Hindlimb muscle (tissue), 1 donor: ENCODE measurements at regions not wholly inside any gene's neighbourhood (a gene's known extent, or its start where the extent isn't known, plus 50 kb on each side); places are given as distances from the start of the nearest gene placed in this dataset.

Experiments
- DNase-seq: peaks from one replicate; pipeline ENCODE4 v3.0.0-alpha.2; 2013

DNA sequence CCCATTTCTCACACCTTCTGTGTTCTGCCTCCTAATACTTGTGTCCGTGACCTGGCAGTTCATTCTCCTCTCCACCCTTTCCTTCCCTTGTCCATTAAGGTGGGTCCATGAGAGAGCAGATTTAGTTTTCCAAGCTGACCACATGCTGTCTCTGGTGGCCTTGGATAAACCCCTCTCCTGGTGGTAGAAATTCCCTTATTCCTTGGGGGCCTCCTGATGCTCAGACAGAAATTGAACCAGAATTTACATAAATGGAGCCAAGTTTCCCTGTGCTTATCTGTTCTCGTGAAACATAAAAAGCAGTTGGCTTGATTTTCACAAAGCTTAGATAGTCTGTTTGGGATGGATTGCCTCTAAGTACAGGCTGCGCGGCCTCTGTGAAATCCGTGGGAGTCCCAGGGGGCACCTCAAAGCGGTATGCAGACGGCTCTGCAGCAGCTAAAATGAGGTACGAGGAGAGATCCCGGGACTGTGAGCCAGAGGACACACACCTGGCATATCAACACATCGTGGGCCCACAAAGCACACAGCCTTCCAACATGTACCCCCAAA is 101.0 kb upstream of the NMNAT3 start:
- DNase-seq, result no peak

DNA sequence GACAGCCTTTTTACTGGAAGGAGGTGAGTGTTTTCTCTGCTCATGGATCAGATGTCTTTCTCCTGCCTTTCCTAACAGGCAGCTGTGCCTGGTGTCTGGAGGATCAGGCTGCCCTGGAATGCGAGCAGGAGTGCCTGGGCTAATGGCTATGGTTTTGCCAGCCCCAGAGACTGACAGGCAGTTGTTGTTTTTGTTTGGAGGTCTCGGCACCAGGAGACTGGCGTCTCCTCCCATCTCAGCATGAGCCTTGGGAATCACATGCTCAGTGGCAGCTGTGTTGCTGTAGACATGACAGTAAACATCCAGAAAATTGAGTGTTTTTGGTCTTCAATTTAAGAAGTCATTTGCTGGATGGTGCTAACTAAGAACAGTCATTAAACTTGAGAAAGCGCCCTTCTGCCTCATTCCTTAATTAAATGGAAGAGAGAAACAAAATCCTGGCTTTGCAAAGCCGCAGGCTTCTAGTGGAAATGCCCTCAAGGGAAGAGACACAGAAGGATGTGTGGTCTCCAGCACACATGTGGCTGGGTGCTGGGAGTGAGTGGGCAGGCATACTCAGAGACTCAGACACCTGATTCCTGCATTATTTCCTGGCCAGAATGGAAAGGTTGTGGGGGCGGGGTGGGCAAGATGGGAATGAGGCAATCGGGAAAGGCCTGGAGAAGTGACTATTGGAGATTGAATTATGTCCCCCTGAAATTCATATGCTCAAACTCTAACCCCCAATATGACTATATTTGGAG is 97.0 kb upstream of the NMNAT3 start:
- peak; percentile 32 for DNase-seq

DNA sequence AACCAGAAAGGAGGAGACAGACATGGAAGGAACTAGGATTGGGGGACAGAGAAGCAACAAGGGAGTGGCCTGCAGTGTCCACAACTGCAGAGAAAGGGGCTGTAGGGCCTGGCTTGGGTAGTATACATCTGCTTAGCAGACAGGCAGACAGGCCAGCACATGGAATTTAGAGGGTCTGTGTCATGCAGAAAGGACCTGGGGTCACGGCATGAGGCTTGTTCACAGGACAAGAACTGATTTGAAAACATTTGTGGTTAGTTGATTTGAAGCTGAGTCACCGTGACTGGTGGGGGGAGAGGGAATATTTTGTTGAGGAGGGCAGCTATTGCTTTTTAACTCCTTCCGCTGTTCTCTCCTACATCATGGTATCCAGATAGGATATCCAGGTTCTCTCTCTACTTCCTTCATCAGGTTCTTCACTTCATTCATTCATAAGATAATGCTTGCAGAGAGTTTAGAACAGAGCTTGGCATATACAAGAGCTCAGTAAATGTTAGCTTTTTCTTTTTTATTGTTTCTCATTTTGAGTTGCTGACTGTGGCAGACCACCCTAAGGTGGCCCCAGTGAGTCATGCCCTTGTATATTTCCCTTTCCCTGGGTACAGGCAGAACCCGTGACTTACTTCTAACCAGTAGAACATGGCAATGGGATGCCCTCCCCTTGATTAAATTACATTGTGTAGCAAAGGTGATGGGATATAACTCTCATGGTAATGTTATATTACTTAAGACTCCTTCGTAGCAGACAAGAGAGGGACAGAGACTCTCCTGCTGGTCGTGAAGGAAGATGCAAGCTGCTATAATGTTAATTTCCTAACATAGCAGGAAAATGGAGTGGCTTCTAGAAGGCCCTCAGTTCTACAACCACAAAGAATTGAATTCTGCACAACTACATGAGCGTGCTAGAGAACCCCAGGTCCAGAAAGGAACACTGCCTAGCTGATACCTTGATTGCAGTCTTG is 95.0 kb upstream of the NMNAT3 start:
- DNase-seq, result no peak

DNA sequence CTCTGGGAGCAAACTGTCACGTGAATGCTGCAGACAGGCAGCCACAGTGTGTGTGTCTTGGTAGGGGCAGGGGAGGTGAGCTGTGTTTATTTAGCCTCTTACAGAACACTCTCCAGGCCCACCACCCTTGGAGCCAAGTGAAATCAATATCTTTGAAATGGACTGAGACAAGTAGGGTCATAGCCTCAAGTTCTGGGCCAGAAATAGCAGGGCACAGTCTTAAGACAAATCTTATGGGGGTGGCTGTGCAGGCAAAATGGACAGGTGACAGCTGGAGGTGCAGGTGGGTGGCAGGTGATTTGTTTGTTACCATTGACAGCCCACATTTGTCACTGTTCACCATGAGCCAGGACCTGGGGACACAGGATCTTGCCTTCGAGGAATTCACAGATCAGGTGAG is 93.6 kb upstream of the NMNAT3 start:
- DNase-seq, result no peak

DNA sequence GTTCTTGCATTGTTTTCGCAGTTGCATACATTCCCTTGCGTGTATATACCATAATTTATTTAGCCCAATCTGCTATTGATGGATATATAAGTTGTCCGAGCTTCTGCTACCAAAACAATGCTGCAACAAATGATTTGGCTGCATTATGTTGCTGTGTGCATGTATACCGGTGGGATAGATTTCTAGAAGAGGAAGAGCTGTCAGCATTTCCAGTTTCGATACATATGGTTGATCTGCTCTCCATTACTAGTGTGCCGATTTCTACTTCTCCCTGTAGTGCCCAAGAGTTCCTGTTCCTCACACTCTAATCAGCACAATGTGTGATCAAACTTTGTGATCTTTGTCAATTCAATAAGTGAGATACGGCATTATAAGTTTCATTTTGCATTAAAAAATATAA is 92.8 kb upstream of the NMNAT3 start:
- DNase-seq, result no peak

DNA sequence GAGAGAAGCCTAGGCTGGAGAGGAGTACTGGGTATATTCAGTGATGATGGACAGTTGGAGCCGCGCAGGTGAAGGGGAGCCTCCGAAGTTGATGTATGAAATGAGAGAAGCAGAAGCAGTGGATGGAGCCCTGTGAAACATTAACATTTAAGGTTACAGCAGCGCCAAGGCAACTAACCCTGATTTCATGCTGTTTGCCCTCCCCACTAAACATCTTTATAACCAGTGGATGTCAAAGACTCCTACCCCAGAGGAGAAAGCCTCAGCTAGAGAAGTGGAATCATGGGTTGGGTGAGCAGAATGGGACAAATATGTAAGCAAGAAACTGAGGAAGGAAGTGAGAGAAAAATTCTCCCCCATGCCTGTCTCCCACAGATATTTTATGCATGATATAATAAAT is 92.0 kb upstream of the NMNAT3 start:
- DNase-seq, result no peak

DNA sequence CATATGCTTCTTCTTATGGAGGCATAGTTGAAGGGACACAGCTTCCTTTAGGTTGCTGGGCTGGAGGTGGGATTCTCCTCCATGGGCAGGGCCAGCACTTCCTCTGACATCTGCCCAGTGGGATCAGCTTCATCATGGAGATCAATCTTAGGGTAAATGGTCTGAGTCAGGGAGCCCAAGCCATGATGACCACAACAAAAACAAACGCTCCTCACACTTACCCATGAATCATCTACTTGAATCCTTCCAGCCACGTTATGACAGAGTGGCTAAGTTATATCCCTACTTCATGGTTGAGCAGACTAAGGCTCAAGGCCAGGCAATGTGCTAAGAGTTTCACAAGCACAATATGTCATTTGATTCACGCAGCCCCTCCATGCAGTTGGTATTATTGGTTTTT is 87.2 kb upstream of the NMNAT3 start:
- no peak for DNase-seq

DNA sequence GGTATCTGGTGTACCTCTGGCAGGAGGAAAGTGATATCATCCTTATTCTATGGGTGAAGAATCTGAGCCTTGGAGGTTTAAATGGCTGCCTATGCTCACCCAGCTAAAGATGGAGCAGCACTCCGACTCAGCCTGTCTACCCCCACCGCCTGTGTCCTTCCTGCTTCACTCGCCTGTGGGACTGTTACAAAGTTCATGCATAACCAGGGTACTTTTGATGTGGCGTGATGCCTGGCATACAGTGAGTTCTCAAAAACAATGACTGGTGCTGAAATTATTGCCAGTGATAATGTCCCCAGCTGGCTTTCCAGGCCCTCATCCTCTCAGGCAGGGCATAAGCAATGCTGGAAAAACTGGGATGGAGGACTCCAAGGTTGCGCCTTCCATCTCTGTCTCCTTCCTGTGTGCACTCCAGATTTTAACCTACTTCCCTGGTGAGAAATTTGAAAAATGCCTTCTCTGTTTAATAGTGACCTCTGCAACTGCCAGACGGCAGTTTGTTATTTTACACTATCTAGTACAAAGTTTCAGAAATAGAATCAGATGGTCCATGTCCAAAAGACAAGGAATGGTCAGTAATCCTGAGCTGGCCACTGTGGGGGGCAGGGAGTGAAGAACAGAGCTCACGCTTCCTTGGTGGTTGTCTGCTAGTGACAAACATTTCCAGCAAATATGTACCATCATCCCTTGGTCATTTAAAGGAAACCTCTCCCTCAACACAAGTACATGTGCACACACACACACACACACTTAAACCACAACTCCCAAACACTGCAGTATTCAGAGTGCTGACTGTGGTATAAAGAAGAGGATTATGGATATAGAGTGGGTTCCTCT is 86.5 kb upstream of the NMNAT3 start:
- DNase-seq, result no peak

DNA sequence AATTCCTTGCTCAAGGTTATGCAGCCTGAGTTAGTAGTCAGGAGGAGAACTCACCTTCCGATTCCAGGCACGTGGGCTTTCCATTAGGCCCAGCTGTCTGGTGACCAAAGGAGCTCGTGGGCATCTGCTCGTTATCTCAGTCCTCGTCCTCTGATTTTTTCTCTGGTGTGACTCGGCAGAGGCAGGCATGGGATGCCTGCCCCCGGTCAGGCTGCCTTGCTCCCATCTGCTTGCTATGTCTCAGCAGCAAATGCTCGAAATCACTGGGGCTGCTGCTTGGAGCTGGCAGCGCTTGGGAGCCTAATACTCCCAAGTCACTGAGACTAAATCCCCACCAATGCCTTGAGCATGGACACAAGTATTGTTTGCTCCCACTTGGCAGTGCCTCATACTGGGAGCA is 84.5 kb upstream of the NMNAT3 start:
- no peak for DNase-seq

DNA sequence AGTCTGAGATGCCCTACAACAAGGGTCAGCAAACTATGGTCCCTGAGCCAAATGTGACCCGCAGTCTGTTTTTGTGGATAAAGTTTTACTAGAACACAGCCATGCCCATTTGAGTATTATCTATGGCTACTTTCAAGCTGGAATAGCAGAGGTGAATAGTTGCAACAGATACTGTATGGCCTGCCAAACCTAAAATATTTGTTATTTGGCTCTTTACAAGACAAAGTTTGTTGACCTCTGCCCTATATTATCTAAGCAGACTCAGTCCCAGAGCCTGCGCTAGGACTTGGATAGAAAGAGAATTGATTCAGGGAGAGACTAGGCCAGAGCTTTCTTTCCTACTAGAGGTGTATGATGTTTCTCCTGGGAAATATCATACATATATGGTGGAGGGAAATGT is 81.7 kb upstream of the NMNAT3 start:
- no peak for DNase-seq

DNA sequence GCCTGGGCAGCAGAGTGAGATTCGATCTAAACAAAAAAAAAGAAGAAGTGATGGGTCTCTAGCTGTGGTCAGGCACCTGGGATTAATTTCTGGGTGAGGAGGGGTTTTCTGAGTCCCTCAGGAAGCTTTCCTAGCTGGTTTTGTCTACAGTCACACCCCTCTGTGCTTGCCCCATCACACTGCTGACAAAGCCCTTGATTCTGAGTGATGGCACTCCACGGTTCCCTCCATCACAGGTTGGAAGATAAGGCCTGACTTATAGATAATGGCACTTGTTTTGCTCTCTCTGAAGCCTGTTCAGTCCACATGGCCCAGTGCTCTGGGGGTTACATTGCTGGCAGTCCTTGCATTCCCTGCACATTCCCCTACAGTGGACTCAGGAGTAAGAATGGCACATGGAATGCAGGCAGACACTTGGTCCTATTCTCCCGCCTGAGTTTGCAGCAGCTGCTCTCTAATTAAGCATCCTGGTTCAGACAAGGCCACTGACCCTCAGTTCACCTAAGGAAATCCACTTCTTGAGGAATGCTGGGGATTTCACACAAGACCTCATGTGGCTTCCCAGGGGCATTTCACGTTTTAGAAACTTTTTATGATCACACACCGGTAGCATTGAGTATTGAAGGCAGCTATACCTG is 81.0 kb upstream of the NMNAT3 start:
- no peak for DNase-seq

DNA sequence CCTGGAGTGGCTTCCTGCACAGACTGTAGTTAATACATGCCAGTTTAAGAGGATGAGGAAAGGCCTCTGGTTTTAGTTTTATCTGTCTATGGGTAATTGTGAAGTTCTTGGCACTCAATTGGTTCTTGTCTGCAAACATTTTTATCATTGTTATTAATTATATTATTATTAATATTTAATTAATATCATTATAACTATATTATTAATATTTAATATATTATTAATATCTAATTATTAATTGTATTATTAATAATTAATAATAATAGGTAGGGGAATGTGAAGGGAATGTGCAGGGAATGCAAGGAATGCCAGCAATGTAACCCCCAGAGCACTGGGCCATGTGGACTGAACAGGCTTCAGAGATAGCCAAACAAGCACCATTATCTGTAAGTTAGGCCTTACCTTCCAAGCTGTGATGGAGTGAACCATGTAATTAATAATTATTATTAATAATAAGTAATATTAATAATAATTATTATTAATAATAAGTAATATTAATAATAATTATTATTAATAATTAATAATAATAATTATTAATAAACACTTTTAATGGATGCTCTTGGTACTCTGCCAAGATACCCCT is 79.8 kb upstream of the NMNAT3 start:
- no peak for DNase-seq

DNA sequence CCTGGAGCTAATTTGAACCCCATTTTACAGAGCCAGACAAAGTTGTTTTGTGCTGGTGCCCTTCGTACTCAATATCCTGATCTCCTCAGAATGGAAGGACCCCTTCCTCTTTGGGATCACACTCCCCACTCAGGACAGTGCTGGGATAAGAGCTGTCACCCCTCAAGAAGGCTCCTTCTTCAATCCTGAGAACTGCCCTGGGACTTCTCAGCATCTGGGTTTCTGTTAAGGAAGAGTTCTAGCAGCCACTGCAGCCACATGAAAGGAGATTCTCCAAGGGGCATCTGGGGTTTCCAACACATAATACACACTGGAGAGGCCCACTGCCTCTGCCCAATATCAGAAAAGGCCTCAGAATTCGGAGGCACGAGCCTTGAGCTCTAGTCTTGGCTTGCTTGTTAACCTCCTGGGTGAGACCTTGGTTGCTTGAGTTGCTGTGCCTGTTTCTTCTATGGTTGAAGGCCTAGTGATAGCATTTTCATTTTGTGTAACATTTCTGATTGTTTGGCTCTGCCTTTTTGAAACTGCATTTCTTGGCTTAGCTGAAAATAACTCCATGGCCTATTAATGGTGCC is 78.8 kb upstream of the NMNAT3 start:
- DNase-seq, result no peak

DNA sequence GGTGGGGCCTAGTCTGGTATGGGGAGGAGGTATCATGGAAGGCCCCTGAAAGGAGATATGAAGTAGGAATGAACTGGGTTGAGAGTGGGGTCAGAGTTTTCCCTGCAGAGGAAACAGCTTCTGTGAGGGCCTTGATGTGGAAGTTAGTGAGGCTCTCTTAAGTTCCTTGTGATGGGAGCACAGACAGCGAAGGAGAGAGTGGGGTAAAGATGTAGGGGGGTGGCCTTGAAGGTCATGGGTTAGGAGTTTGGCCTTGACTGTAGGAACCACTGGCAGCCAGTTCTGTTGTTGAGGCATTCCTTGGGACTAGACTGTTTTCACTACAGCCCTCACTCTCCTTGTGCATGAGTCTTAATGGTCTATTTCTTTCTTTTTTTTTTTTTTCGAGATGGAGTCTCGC is 77.8 kb upstream of the NMNAT3 start:
- no peak for DNase-seq

DNA sequence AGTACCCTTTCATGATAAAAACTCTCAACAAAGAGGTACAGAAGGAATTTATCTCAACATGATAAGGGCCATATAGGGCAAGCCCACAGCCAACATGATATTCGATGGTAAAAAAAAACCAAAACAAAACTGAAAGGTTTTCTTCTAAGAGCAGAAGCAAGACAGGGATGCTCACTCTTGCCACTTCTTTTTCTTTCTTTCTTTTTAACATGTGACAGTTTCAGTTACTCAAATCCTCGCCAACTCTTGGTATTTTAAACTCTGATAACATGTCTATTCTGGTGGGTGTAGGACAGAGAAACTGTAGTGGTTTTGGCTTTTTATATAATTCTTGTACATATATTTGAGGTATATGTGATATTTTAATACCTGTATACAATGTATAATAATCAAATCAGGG is 74.0 kb upstream of the NMNAT3 start:
- DNase-seq, result no peak

DNA sequence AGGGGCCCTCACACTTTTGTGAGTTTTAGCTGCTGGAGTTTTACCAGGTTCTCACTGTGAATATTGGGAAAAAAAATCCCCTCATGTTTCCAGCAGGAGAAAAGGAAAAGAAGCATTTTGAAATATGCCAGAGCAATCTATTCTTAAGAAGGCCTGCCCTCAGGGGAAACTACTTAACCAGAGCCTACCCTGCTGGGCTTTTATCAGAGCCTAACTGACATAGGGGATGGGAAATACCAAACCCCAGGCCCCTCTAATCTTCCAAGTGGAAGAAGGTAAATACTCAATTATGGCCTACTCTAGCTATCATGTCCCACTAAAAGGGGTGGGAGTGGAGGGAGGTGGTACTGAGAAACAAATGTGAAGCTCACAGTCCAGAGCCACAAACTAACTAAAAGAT is 68.7 kb upstream of the NMNAT3 start:
- DNase-seq, result no peak

DNA sequence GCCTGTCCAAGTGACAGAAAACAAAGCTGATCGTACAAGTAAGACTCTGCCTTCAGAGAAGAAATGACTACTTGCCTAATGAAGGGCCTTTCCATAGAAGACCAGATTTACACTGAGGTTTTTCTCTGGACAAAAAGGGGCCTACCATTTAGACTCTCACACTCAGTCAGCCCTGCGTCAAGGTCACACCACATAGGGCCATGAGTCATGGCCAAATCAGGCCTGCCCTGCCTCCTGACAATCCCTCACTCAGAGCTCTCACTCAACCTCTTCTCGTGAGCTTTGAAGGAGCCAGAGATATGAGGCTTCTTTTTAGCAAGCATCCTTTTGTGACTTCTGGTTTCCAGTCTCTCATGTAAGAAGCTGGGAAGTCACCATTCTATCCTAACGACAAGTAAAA is 68.1 kb upstream of the NMNAT3 start:
- no peak for DNase-seq

DNA sequence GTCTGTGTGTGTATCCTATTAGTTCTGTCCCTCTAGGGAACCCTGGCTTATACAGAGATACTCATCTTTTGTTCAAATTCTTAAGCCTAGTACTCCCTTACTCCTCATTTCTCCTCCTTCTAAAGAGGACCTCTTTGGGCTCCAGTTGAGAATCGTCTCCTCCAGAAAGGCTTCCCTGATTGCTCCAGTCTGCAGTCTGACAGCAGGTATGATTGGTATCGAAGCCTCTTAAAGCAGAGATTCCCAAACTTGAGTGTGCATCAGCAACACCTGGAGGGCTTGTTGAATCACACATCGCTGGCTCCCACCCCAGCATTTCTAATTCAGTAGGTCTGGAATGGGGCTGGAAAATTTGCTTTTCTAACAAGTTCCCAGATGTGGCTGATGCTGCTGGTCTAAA is 60.9 kb upstream of the NMNAT3 start:
- no peak for DNase-seq

DNA sequence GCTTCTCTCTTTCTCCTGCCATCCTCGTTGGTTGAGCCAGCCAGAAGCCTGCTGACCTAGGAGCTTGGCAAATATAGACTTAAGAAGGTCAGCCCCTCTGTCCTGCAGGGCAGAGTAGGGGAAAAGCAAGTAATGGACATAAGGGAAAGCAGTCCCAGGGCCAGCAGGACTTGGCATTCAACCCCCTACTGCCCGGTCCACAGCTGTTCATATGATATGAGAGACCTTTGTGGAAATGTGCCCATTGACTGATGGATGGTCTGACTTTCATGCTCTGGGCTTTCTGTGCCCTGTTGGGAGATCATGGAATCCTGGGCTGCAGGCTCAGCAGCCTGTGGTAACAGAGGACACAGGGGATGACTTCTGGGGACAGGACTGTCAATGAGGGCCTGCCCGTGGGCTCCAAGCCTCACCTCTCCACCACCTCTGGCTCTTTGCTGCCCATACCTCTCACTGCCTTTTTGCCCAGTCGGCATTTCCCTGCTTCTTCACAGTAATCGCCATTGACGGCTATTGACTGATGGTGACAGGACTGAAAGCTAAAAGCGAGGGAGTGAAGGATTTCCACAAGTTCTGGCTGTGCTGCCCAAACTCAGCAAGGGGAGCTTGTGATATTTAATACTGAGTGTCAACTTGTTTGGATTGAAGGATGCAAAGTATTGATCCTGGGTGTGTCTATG is 60.0 kb upstream of the NMNAT3 start:
- DNase-seq, result no peak

DNA sequence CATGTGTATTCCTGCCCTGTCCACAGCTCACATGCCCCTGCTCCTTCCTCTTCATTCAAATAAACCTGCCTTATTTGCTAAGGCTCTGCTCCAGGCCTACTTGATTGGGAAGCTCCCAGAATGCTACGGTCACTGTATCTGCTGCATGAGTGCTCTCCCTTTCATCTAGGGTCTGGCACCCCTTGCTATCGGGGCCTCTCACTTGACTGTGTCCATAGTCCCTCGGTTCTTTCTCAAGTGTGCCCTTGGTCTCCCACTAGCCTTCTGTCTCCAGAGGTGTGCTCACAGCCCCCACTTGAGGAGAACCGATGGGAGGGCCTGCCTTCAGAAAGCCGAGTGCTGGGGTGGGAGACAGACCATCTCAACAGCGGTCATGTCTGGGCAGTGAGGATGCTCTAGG is 57.4 kb upstream of the NMNAT3 start:
- DNase-seq, result no peak

DNA sequence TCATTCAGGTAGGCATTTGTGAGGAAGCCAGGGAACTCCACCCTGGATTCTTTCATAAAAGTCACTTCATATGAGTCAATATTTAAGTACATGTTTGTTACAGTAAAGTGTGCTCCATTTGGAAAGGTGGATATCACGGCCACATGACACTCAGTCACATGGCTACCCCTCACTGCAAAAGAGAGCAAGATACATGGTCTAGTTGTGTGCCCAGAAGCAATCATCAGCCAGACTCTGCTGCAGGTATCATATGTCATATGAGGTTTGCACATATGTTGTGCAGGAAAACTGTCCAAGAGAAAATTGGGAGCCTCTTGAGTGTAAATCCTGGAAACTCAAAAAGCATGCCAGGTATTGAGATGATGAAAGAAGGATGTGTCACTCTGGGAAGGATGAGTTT is 55.0 kb upstream of the NMNAT3 start:
- DNase-seq, result no peak
